HL-60 (cell line): ENCODE measurements at regions not wholly inside any gene's neighbourhood (a gene's known extent, or its start where the extent isn't known, plus 50 kb on each side); places are given as distances from the start of the nearest gene placed in this dataset.

Experiments
- GABPA ChIP-seq: IDR thresholded peaks from 2 replicates; pipeline ENCODE4 v1.6.1; 2012; ENCODE audit warnings: low read depth
- POLR2AphosphoS5 ChIP-seq: IDR thresholded peaks from 2 replicates; pipeline ENCODE4 v1.6.1; 2012; ENCODE audit warnings: low read depth
- REST ChIP-seq: IDR thresholded peaks from 2 replicates; pipeline ENCODE4 v1.6.1; 2012; ENCODE audit warnings: low read depth; ENCODE audit not compliant: insufficient replicate concordance
- SPI1 ChIP-seq: IDR thresholded peaks from 2 replicates; pipeline ENCODE4 v1.6.1; 2012; ENCODE audit warnings: low read depth, mild to moderate bottlenecking, borderline replicate concordance
- TF ChIP-seq, protein P1 (sequence below): IDR thresholded peaks from one replicate; pipeline ENCODE4 v1.5.1; 2011; ENCODE audit warnings: low read length, control low read depth, inconsistent platforms; ENCODE audit not compliant: insufficient read depth

DNA sequence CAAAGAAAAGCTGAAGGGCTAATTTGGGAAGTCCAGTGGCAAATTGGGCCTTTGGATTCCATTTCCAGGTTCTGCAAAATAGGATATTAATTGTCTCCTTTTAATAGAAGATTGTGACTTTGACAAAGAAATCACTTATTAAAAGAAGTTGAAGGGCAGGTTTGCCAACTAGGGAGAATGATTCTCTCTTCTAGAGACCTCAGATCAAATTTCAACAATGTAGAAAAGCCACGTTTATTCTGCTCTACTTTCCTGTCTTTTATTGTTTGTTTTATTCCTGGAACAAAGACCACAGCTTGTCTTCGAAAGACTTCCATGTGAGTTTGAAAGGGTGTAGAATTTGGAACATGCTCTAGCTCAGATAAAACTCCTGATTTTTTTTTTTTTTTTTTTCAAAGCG, 65.5 kb upstream of the PRL start:
- TF ChIP-seq, protein P1, sequence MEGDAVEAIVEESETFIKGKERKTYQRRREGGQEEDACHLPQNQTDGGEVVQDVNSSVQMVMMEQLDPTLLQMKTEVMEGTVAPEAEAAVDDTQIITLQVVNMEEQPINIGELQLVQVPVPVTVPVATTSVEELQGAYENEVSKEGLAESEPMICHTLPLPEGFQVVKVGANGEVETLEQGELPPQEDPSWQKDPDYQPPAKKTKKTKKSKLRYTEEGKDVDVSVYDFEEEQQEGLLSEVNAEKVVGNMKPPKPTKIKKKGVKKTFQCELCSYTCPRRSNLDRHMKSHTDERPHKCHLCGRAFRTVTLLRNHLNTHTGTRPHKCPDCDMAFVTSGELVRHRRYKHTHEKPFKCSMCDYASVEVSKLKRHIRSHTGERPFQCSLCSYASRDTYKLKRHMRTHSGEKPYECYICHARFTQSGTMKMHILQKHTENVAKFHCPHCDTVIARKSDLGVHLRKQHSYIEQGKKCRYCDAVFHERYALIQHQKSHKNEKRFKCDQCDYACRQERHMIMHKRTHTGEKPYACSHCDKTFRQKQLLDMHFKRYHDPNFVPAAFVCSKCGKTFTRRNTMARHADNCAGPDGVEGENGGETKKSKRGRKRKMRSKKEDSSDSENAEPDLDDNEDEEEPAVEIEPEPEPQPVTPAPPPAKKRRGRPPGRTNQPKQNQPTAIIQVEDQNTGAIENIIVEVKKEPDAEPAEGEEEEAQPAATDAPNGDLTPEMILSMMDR, result no peak
- TF ChIP-seq GABPA (no peak), POLR2AphosphoS5 (no peak), REST (no peak), SPI1 (no peak)
